Kidney (tissue), 13 donors: ENCODE measurements at regions not wholly inside any gene's neighbourhood (a gene's known extent, or its start where the extent isn't known, plus 50 kb on each side); places are given as distances from the start of the nearest gene placed in this dataset.
"Not testable (repeated sequence)": the region's sequence is repeated elsewhere in the genome, so short reads cannot be mapped to it uniquely, and the experiment has no call there.

Experiments
- DNase-seq, 5 donors: peaks; one replicate each; pipeline ENCODE4 v3.0.0-alpha.2; 2013 to 2020
- FAIRE-seq: peaks from 2 replicates; lab custom pipeline; 2012; peaks lifted over from hg19 to GRCh38; lab: Jason Lieb, UNC
- H3K27ac ChIP-seq, 2 donors: one replicate each; pipeline ENCODE4 v1.7.0; 2013; ENCODE audit warnings: low read depth in 2 of 2, low read length in 2 of 2, inconsistent platforms in 1 of 2
- H3K27me3 ChIP-seq: one replicate; pipeline ENCODE4 v1.7.1; 2013; ENCODE audit warnings: low read length, inconsistent platforms; ENCODE audit not compliant: control insufficient read depth, insufficient read depth
- H3K36me3 ChIP-seq, 3 donors: one replicate each; pipeline versions ENCODE4 v1.7.0 to v1.7.1; 2013; ENCODE audit warnings: low read length in 3 of 3, control low read depth in 1 of 3, inconsistent platforms in 1 of 3; ENCODE audit not compliant: insufficient read depth in 3 of 3, control insufficient read depth in 2 of 3
- H3K4me1 ChIP-seq, 3 donors: one replicate each; pipeline versions ENCODE4 v1.7.0 to v1.7.1; 2013; ENCODE audit warnings: low read length in 3 of 3, inconsistent platforms in 1 of 3, low read depth in 1 of 3; ENCODE audit not compliant: control insufficient read depth in 2 of 3, insufficient read depth in 2 of 3
- H3K4me3 ChIP-seq, 3 donors: one replicate each; pipeline versions ENCODE4 v1.7.0 to v1.8.1; 2013; ENCODE audit warnings: low read length in 3 of 3, control low read depth in 1 of 3, inconsistent platforms in 1 of 3
- H3K9ac ChIP-seq, 3 donors: one replicate each; pipeline versions ENCODE4 v1.7.0 to v1.7.1; 2013; ENCODE audit warnings: low read length in 3 of 3, control low read depth in 1 of 3, inconsistent platforms in 1 of 3
- H3K9me3 ChIP-seq, 3 donors: one replicate each; pipeline versions ENCODE4 v1.7.0 to v1.7.1; 2013; ENCODE audit warnings: low read length in 3 of 3, control low read depth in 1 of 3, inconsistent platforms in 1 of 3; ENCODE audit not compliant: control insufficient read depth in 2 of 3, insufficient read depth in 1 of 3
- intact Hi-C: fragments of 100-400 bp; cut with DNase I; formaldehyde crosslinking; loops from one replicate; pipeline ENCODE4 v1.11.1; 2022
- TF ChIP-seq, protein P1 (sequence below): IDR thresholded peaks from 3 replicates; pipeline ENCODE4 v1.5.1; 2012; ENCODE audit warnings: mild to moderate bottlenecking, moderate library complexity, borderline replicate concordance; ENCODE audit not compliant: insufficient read depth; ENCODE audit errors: extremely low read depth
- donor health status: control.
- donor health status: control.
- donor health status: control.
- donor health status: control.
- donor health status: control.
- donor health status: DM: yes; HTN: yes; CAD: no.
- donor health status: Normal renal cell carcinoma (clear cell type).

DNA sequence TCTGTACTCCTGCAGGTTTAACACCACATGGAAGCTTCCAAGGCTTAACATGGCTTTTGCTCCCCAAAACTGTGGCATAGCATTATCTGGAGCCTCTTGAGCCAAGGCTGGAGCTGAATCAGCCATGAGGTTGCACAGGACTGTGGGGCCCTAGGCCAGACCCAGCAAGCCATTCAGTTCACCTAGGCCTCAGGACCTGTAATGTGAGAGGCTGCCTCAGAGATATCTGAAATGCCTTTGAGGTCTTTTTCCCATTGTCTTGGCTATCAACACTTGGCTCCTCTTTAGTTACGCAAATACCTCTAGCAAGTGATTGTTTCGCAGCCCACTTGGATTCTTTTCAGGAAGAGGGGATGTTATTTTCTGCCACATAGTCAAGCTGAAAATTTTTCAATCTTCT lies 72.0 kb downstream of the VPREB1 start:
- TF ChIP-seq, protein P1, sequence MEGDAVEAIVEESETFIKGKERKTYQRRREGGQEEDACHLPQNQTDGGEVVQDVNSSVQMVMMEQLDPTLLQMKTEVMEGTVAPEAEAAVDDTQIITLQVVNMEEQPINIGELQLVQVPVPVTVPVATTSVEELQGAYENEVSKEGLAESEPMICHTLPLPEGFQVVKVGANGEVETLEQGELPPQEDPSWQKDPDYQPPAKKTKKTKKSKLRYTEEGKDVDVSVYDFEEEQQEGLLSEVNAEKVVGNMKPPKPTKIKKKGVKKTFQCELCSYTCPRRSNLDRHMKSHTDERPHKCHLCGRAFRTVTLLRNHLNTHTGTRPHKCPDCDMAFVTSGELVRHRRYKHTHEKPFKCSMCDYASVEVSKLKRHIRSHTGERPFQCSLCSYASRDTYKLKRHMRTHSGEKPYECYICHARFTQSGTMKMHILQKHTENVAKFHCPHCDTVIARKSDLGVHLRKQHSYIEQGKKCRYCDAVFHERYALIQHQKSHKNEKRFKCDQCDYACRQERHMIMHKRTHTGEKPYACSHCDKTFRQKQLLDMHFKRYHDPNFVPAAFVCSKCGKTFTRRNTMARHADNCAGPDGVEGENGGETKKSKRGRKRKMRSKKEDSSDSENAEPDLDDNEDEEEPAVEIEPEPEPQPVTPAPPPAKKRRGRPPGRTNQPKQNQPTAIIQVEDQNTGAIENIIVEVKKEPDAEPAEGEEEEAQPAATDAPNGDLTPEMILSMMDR = no peak
- Histone ChIP-seq H3K4me1 (no peaks in the 10 kb centered on the region), H3K9ac (no peak overlapping the region), H3K9me3 (no peaks in the 10 kb centered on the region), H3K4me3 (no peak overlapping the region), H3K36me3 (peaks cover 0 to 16% (median 7%) of the 10 kb centered on the region in 3 donors), H3K27me3 (no peaks in the 10 kb centered on the region), H3K27ac (no peak overlapping the region)
- FAIRE-seq = no peak
- no peak for DNase-seq
- intact Hi-C loops = no loop called here

DNA sequence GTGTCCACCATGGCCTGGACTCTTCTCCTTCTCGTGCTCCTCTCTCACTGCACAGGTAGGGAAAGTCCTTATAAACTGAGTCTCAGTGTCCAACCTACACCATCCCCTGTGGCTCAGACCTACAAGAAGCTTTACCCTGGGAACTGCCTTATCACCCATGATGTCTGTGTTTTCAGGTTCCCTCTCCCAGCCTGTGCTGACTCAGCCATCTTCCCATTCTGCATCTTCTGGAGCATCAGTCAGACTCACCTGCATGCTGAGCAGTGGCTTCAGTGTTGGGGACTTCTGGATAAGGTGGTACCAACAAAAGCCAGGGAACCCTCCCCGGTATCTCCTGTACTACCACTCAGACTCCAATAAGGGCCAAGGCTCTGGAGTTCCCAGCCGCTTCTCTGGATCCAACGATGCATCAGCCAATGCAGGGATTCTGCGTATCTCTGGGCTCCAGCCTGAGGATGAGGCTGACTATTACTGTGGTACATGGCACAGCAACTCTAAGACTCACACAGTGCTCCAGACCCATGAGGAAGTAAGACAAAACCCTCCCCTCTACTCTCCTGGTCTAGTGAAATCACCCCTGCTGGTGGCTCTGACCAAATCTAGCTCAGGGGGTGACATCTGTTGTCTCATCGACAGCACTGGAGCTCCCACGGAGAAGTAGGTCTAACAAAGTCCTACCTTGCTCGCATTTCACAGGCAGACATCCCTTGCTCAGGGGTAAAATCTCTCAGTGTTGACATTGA lies 74.3 kb downstream of the VPREB1 start:
- DNase-seq (no peak), FAIRE-seq (no peak)
- intact Hi-C loops = no loop called here
- no peak overlapping the region for H3K4me3 ChIP-seq
- H3K4me1 ChIP-seq = no peaks in the 10 kb centered on the region
- peaks cover 0 to 16% (median 7%) of the 10 kb centered on the region in 3 donors for H3K36me3 ChIP-seq
- no peaks in the 10 kb centered on the region for H3K27me3 ChIP-seq
- no peak overlapping the region for H3K27ac ChIP-seq
- H3K9ac ChIP-seq = no peak overlapping the region
- H3K9me3 ChIP-seq = no peaks in the 10 kb centered on the region
- TF ChIP-seq, protein P1 = no peak

DNA sequence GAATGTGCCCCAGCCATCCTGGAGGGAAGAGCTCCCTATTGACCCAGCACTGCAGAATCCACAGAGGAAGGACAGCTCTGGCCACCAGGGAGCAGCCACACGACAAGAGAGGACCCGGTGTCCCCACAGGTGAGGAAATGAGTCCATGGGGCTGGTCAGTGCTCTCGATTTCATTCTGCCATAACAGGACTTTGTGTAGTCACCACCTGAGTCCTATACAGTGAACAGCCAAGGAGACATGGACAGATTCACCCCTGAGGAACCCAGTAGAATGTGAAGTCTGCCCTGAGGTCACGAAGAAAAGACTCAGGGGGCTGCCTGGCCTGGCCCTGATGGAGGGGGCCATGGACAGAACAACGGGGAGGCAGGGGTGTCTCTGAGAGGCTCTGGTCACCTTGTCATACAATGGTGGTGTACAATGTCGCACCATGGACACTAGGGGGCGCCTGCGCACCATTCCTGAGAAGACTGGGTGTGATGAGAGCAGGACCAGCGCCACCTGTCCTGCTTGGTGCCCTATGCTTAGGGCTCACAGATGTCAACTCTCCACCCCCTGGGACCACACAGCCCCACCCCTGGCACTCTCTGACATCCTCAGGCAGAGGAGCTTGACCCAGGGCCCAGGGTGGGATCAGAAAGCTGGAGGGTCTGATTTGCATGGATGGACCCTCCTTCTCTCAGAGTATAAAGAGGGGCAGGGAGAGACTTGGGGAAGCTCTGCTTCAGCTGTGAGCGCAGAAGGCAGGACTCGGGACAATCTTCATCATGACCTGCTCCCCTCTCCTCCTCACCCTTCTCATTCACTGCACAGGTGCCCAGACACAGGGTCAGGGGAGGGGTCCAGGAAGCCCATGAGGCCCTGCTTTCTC lies 77.4 kb downstream of the VPREB1 start:
- peaks cover 0 to 12% (median 7%) of the 10 kb centered on the region in 3 donors for H3K36me3 ChIP-seq
- FAIRE-seq, H3K27ac ChIP-seq, H3K9ac ChIP-seq, H3K27me3 ChIP-seq, intact Hi-C loops, H3K9me3 ChIP-seq, H3K4me1 ChIP-seq, H3K4me3 ChIP-seq: not testable (repeated sequence)
- peak; percentile 62 to 88 (median 76) for DNase-seq
- TF ChIP-seq, protein P1 = peak; percentile 69
